ENCODE measurements at regions not wholly inside any gene's neighbourhood (a gene's known extent, or its start where the extent isn't known, plus 50 kb on each side); places are given as distances from the start of the nearest gene placed in this dataset.

DNA sequence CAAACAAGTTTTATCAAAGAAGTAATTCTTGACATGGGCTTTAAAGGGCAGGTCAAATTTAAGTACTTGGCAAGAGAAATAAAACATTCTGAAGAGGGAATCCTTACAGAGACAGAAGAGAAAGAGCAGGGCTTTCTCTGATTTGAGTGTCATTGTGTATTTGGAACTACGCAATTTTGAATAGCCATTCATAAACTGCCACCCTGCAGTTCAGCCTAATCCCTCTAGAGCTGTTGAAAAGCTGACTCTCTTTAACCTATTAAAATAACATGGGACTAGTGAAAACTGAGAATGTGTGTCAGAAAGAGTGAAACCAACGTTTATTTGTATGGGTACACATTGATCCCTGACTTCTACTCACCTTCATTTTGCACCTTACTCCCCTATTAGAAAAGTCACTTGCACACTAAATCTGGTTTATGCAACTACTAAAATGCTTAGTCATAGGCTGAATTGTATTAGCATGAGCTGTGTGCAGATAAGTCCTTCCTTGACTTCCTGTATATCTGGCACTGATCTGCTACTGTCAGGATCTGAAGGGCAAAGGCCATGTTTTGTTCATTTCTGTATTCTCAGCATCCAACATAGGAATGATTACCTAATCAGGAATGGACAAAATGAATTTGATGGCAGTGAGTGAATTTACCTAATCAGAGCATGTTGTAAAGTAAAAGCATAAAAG, 458.9 kb downstream of the NOVA1 start:
- TF ChIP-seq RXRA (IDR thresholded peaks at IDR 0.05; ENCODE audit: borderline replicate concordance, low read depth) (no peak), REST (IDR thresholded peaks at IDR 0.05; ENCODE audit: low read depth, low read length) (no peak), MXI1 (IDR thresholded peaks at IDR 0.05; ENCODE audit: low read depth, low read length) (no peak), POLR2AphosphoS5 (IDR thresholded peaks at IDR 0.05; ENCODE audit: low read depth, low read length) (no peak), EP300 (IDR thresholded peaks at IDR 0.05; ENCODE audit: borderline replicate concordance in 1 of 2, low read depth in 1 of 2, low read length in 1 of 2) (no peak), SIN3A (IDR thresholded peaks at IDR 0.05; ENCODE audit: borderline replicate concordance, low read depth, low read length) (no peak)
- TF ChIP-seq, protein P1, sequence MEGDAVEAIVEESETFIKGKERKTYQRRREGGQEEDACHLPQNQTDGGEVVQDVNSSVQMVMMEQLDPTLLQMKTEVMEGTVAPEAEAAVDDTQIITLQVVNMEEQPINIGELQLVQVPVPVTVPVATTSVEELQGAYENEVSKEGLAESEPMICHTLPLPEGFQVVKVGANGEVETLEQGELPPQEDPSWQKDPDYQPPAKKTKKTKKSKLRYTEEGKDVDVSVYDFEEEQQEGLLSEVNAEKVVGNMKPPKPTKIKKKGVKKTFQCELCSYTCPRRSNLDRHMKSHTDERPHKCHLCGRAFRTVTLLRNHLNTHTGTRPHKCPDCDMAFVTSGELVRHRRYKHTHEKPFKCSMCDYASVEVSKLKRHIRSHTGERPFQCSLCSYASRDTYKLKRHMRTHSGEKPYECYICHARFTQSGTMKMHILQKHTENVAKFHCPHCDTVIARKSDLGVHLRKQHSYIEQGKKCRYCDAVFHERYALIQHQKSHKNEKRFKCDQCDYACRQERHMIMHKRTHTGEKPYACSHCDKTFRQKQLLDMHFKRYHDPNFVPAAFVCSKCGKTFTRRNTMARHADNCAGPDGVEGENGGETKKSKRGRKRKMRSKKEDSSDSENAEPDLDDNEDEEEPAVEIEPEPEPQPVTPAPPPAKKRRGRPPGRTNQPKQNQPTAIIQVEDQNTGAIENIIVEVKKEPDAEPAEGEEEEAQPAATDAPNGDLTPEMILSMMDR (IDR thresholded peaks at IDR 0.05) = no peak
- TF ChIP-seq, protein P2, sequence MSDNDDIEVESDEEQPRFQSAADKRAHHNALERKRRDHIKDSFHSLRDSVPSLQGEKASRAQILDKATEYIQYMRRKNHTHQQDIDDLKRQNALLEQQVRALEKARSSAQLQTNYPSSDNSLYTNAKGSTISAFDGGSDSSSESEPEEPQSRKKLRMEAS (IDR thresholded peaks at IDR 0.05; ENCODE audit: low read depth) = no peak

Data from SK-N-SH (cell line).